Hepatocyte (in vitro differentiated cells): ENCODE measurements at regions not wholly inside any gene's neighbourhood (a gene's known extent, or its start where the extent isn't known, plus 50 kb on each side); places are given as distances from the start of the nearest gene placed in this dataset.

Source experiments
- DNase-seq: peaks from one replicate; pipeline ENCODE4 v3.0.0-alpha.2; 2016; ENCODE audit warnings: low spot score
- H2AFZ ChIP-seq: fragments of 200-600 bp; sonication (generic); 2 replicates; pipeline ENCODE4 v1.6.0; 2016; ENCODE audit warnings: antibody characterized with exemption, mild to moderate bottlenecking
- H3K27ac ChIP-seq: fragments of 200-600 bp; sonication (generic); 2 replicates; pipeline ENCODE4 v1.5.1; 2016; ENCODE audit warnings: mild to moderate bottlenecking
- H3K27me3 ChIP-seq: fragments of 200-600 bp; sonication (generic); 2 replicates; pipeline ENCODE4 v1.6.1; 2016
- H3K36me3 ChIP-seq: fragments of 200-600 bp; sonication (generic); replicated peaks from 2 replicates; pipeline ENCODE4 v1.5.1; 2016; ENCODE audit warnings: low read depth; ENCODE audit not compliant: insufficient read depth
- H3K4me1 ChIP-seq: fragments of 200-600 bp; sonication (generic); 2 replicates; pipeline ENCODE4 v1.5.1; 2016; ENCODE audit warnings: mild to moderate bottlenecking, moderate library complexity; ENCODE audit not compliant: insufficient read depth
- H3K4me2 ChIP-seq: fragments of 200-600 bp; sonication (generic); 2 replicates; pipeline ENCODE4 v1.6.0; 2016
- H3K4me3 ChIP-seq: fragments of 200-600 bp; sonication (generic); 2 replicates; pipeline ENCODE4 v1.5.1; 2016; ENCODE audit warnings: mild to moderate bottlenecking
- H3K79me2 ChIP-seq: fragments of 200-600 bp; sonication (generic); 2 replicates; pipeline ENCODE4 v1.6.0; 2017; ENCODE audit warnings: mild to moderate bottlenecking
- H3K9me2 ChIP-seq: fragments of 200-600 bp; sonication (generic); replicated peaks from 2 replicates; pipeline ENCODE4 v1.6.0; 2017; ENCODE audit warnings: mild to moderate bottlenecking; ENCODE audit not compliant: insufficient read depth
- H3K9me3 ChIP-seq: fragments of 200-600 bp; sonication (generic); 2 replicates; pipeline ENCODE4 v1.5.1; 2016; ENCODE audit warnings: low read depth, mild to moderate bottlenecking
- H4K20me1 ChIP-seq: fragments of 200-600 bp; sonication (generic); 2 replicates; pipeline ENCODE4 v1.6.0; 2016; ENCODE audit warnings: mild to moderate bottlenecking; ENCODE audit not compliant: insufficient read depth, poor library complexity, severe bottlenecking
- CTCF ChIP-seq: fragments of 200-600 bp; sonication (generic); IDR thresholded peaks from 2 replicates; pipeline ENCODE4 v1.5.1; 2016; ENCODE audit warnings: antibody characterized with exemption, mild to moderate bottlenecking; ENCODE audit not compliant: poor library complexity
- EZH2 ChIP-seq: fragments of 200-600 bp; sonication (generic); IDR thresholded peaks from 2 replicates; pipeline ENCODE4 v1.6.1; 2016; ENCODE audit warnings: antibody characterized with exemption, mild to moderate bottlenecking, borderline replicate concordance
- EZH2phosphoT487 ChIP-seq: fragments of 200-600 bp; sonication (generic); IDR thresholded peaks from one replicate; pipeline ENCODE4 v1.6.1; 2018; ENCODE audit warnings: antibody characterized with exemption, mild to moderate bottlenecking, low read depth, moderate library complexity; ENCODE audit not compliant: unreplicated experiment, severe bottlenecking
- WGBS: methylation state at CpG from one replicate; pipeline ENCODE4 v1.1.6; 2016; ENCODE audit warnings: low lambda C conversion rate; ENCODE audit errors: missing lambda C conversion rate; 5-methylcytosine and 5-hydroxymethylcytosine counted together

- Histone ChIP-seq H3K9me3 (no peaks in the 10 kb centered on the region), H3K4me3 (no peak overlapping the region), H3K4me2 (no peak overlapping the region), H3K4me1 (no peaks in the 10 kb centered on the region), H3K27ac (no peak overlapping the region), H4K20me1 (no peaks in the 10 kb centered on the region), H3K27me3 (no peaks in the 10 kb centered on the region), H3K36me3 (no peaks in the 10 kb centered on the region), H3K9me2 (no peaks in the 10 kb centered on the region), H3K79me2 (no peaks in the 10 kb centered on the region), H2AFZ (no peak overlapping the region)
- TF ChIP-seq EZH2 (no peak), CTCF (no peak), EZH2phosphoT487 (no peak)
- 100% methylated on average over 1 of the region's 1 CpG for WGBS
- no peak for DNase-seq
Measured at GRCh38 chr6:100322886-100323285, 141.8 kb downstream of the SIM1 start.

GRCh38 chr6:100320686-100321085 lies 144.0 kb downstream of the SIM1 start:
- H3K9me2 ChIP-seq = no peaks in the 10 kb centered on the region
- no peaks in the 10 kb centered on the region for H3K79me2 ChIP-seq
- H3K9me3 ChIP-seq = no peaks in the 10 kb centered on the region
- H3K4me2 ChIP-seq = no peak overlapping the region
- no peak for TF ChIP-seq CTCF
- no peak for TF ChIP-seq EZH2phosphoT487
- no peak for TF ChIP-seq EZH2
- H4K20me1 ChIP-seq = no peaks in the 10 kb centered on the region
- H3K36me3 ChIP-seq = no peaks in the 10 kb centered on the region
- H3K27ac ChIP-seq = no peak overlapping the region
- H3K4me1 ChIP-seq = no peaks in the 10 kb centered on the region
- no peak for DNase-seq
- WGBS = 87% methylated on average over 1 of the region's 1 CpG
- H2AFZ ChIP-seq = no peak overlapping the region
- no peak overlapping the region for H3K4me3 ChIP-seq
- H3K27me3 ChIP-seq = peaks cover under 1% of the 10 kb centered on the region

GRCh38 chr6:100317031-100317430 lies 147.7 kb downstream of the SIM1 start:
- Histone ChIP-seq H3K9me3 (no peaks in the 10 kb centered on the region), H4K20me1 (no peaks in the 10 kb centered on the region), H3K4me1 (no peaks in the 10 kb centered on the region), H3K27ac (no peak overlapping the region), H3K36me3 (no peaks in the 10 kb centered on the region), H3K4me3 (no peak overlapping the region), H2AFZ (no peak overlapping the region), H3K4me2 (no peak overlapping the region), H3K27me3 (peaks cover 4% of the 10 kb centered on the region), H3K79me2 (no peaks in the 10 kb centered on the region), H3K9me2 (no peaks in the 10 kb centered on the region)
- no peak for DNase-seq
- TF ChIP-seq CTCF (no peak), EZH2phosphoT487 (no peak), EZH2 (no peak)
- WGBS = 65% methylated on average over 1 of the region's 1 CpG

GRCh38 chr6:100314186-100314585 lies 150.5 kb downstream of the SIM1 start:
- H2AFZ ChIP-seq = no peak overlapping the region
- no peaks in the 10 kb centered on the region for H3K79me2 ChIP-seq

More at GRCh38 chr6:100314186-100314585, 150.5 kb downstream of the SIM1 start:
- no peaks in the 10 kb centered on the region for H3K36me3 ChIP-seq
- H4K20me1 ChIP-seq = no peaks in the 10 kb centered on the region
- H3K4me2 ChIP-seq = no peak overlapping the region
- H3K9me3 ChIP-seq = no peaks in the 10 kb centered on the region
- H3K27ac ChIP-seq = no peak overlapping the region
- no peak for DNase-seq
- TF ChIP-seq EZH2phosphoT487 (no peak), CTCF (no peak), EZH2 (no peak)
- no peak overlapping the region for H3K4me3 ChIP-seq
- H3K9me2 ChIP-seq = no peaks in the 10 kb centered on the region
- H3K4me1 ChIP-seq = no peaks in the 10 kb centered on the region
- peaks cover 4% of the 10 kb centered on the region for H3K27me3 ChIP-seq
